ENCODE measurements at regions not wholly inside any gene's neighbourhood (a gene's known extent, or its start where the extent isn't known, plus 50 kb on each side); places are given as distances from the start of the nearest gene placed in this dataset.
"Not testable (repeated sequence)": the region's sequence is repeated elsewhere in the genome, so short reads cannot be mapped to it uniquely, and the experiment has no call there.

DNA sequence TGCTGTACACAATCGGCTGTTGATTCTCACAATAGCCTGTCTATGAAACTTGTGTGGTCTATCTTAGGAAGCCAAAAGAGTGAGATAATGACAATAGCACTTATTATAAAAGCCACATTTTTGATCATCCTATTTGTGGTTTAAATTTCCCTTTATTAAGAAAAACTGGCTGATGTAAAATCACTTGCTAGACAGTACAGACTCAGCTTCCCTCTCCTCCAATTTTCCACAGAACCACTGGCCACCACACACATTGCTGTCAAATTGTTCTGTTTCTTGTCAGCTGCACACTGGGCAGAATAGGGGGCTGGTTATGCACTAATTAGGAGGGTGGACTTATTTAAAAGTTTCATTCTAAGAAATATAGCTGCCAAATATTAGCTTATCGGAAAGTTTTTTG, 425.9 kb downstream of the EPHA3 start:
- no peak for ATAC-seq (replicated peaks)
- H3K36me3 Mint-ChIP-seq, result no peaks in the 10 kb centered on the region
- no peaks in the 10 kb centered on the region for H3K4me1 Mint-ChIP-seq
- H3K27ac Mint-ChIP-seq, result no peak overlapping the region
- no peak overlapping the region for H3K4me3 Mint-ChIP-seq
- DNase-seq, result no peak
- peaks cover 0 to 3% of the 10 kb centered on the region in 2 donors for H3K9me3 Mint-ChIP-seq
- H3K27me3 Mint-ChIP-seq, result no peaks in the 10 kb centered on the region

DNA sequence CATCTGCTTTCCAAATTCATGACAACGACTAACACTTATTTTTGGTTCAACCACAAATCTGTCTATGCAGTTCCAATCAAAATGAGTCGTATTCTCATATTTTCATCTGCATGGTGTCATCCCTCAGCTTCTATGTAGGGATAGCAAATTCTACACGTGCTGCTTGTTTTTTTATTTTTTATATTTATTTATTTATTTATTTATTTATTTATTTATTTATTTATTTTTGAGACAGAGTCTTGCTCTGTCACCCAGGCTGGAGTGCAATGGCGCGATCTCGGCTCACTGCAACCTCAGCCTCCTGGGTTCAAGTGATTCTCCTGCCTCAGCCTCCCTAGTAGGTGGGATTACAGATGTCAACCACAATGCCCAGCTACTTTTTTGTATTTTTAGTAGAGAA, 447.2 kb downstream of the EPHA3 start:
- H3K4me1 Mint-ChIP-seq; H3K27me3 Mint-ChIP-seq; H3K4me3 Mint-ChIP-seq; DNase-seq; ATAC-seq (replicated peaks); H3K9me3 Mint-ChIP-seq; H3K36me3 Mint-ChIP-seq; H3K27ac Mint-ChIP-seq: not testable (repeated sequence)

DNA sequence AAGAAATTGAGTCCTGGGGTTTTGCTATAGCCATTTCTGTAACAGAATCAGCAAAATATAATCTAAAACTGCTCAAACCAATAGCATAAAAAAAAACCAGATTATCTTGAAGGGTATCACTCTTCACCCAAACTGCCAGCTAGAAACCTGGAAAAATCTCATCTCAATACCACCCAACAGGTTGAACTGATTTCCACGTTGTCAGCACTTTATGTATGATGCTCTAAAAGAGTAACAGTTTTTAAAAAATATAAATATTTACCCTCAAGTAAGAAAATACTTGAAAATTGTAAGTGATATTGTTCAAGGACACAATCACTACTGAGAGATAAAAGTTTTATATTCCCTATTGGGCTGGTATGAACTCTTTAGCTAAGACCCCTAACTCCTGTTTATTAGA, 451.3 kb downstream of the EPHA3 start:
- Mint-ChIP-seq H3K27ac (no peak overlapping the region), H3K4me1 (no peaks in the 10 kb centered on the region), H3K9me3 (peaks cover 4 to 6% of the 10 kb centered on the region in 2 donors), H3K4me3 (no peak overlapping the region), H3K27me3 (no peaks in the 10 kb centered on the region), H3K36me3 (no peaks in the 10 kb centered on the region)
- no peak for DNase-seq
- ATAC-seq (replicated peaks), result no peak

DNA sequence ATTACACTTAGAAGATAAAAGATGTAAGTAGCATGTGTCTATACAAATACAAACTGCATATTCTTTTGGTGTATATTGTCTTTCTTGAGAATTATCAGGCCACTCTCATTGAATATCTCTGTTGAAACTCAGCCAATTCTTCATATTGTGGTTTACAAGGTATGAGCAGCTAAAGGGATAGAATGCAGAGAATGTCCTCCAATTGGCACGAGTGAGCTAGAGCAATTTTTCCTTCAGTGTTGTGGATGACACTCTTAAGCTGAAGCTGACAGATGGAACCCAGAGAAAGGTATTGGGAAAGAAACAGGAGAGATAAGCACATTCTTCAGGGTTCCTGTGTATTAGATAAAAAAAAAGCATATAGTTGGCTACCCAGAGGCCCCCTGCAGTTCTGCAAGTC, 453.1 kb downstream of the EPHA3 start:
- DNase-seq (no peak), ATAC-seq (replicated peaks) (no peak)
- Mint-ChIP-seq H3K36me3 (no peaks in the 10 kb centered on the region), H3K9me3 (peaks cover 5 to 9% of the 10 kb centered on the region in 2 donors), H3K27me3 (no peaks in the 10 kb centered on the region), H3K27ac (no peak overlapping the region), H3K4me3 (no peak overlapping the region), H3K4me1 (no peaks in the 10 kb centered on the region)

DNA sequence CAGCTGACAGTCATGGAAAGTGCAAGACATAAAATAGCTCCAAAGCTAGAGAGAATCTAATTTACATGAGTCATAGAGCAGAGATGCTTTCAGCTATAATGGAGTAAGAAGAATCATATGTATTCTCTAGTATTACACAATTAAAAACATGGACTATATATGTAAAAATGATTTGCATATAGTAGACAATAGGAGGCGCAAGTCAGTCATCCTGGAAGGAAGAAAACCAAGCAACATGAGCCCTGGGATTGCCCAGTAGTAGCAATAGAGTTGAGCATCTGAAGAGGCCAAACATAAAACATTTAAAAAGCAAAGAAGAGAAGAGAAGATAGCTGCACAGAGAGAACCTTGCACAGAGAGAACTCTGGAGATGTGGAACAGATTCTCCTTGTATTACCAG, 455.0 kb downstream of the EPHA3 start:
- DNase-seq, result no peak
- no peak for ATAC-seq (replicated peaks)
- Mint-ChIP-seq H3K9me3 (peaks cover 4 to 15% of the 10 kb centered on the region in 2 donors), H3K27ac (no peak overlapping the region), H3K4me3 (no peak overlapping the region), H3K4me1 (no peaks in the 10 kb centered on the region), H3K27me3 (no peaks in the 10 kb centered on the region), H3K36me3 (no peaks in the 10 kb centered on the region)

DNA sequence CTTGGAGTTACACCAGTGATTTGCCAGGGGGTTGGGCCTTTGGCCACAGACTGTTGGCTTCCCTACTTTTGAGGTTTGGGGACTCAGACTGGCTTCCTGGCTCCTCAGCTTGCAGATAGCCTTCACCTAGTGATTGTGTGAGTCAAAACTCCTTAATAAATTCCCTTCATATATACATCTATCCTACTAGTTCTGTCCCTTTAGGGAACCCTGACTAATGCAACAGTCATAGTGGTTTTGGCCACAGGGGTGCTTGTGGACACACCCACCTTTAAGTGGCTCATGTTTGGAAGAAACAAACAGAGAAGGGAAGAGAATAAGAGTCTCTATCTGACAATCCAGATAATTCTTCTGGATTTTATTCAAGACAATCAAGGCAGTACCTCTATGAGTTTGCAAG, 457.7 kb downstream of the EPHA3 start:
- DNase-seq (no peak), ATAC-seq (replicated peaks) (no peak)
- Mint-ChIP-seq H3K4me3 (no peak overlapping the region), H3K27ac (no peak overlapping the region), H3K36me3 (no peaks in the 10 kb centered on the region), H3K9me3 (peaks cover 8 to 15% of the 10 kb centered on the region in 2 donors), H3K4me1 (no peaks in the 10 kb centered on the region), H3K27me3 (no peaks in the 10 kb centered on the region)

DNA sequence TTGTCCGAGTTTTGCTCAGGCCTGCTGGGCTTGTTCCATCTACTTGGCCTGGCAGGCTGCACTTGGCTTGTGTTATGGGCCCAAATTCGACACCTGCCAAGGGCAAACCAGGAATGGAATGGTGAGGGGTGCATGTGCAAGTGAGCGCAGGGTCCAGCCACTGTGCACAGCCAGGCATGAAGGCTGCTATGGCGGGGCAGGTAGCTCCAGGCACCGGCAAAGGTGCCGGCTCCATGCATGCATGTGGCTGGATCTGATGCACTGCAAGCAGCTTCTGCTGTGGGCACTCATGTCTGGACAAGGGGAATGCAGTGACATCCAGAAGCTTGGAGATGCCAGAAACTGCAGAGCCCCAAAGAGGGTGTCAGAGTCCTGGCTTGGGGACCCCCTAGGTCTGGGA, 463.0 kb downstream of the EPHA3 start:
- no peak overlapping the region for H3K4me3 Mint-ChIP-seq
- no peaks in the 10 kb centered on the region for H3K27me3 Mint-ChIP-seq
- H3K27ac Mint-ChIP-seq, result no peak overlapping the region
- no peaks in the 10 kb centered on the region for H3K4me1 Mint-ChIP-seq
- no peak for DNase-seq
- no peaks in the 10 kb centered on the region for H3K36me3 Mint-ChIP-seq
- H3K9me3 Mint-ChIP-seq, result peaks cover 6 to 8% of the 10 kb centered on the region in 2 donors
- ATAC-seq (replicated peaks), result no peak

DNA sequence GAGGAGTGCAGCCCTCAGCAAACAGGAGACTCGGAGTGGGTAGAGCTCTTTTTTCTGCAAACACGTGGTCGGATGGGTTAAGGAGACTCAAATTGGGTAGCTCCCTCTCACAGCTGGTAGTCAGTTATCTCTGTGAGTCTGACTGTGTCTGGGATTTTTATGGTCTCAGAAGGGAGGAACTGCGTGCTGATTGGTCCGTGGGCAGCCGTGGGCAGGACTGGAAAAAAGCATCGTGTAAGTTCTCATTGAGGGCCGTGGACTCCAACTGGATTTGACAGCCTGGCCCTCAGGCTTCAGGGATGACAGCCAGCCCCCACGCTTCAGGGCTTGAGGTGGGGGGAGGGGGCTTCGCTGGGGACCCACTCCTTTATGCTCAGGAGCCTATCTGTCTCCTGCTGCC, 463.9 kb downstream of the EPHA3 start:
- no peak overlapping the region for H3K27ac Mint-ChIP-seq
- H3K4me1 Mint-ChIP-seq, result no peaks in the 10 kb centered on the region
- DNase-seq (no peak), ATAC-seq (replicated peaks) (no peak)
- H3K9me3 Mint-ChIP-seq, result peaks cover 0 to 4% of the 10 kb centered on the region in 2 donors
- H3K36me3 Mint-ChIP-seq, result no peaks in the 10 kb centered on the region
- H3K27me3 Mint-ChIP-seq, result no peaks in the 10 kb centered on the region
- H3K4me3 Mint-ChIP-seq, result no peak overlapping the region

DNA sequence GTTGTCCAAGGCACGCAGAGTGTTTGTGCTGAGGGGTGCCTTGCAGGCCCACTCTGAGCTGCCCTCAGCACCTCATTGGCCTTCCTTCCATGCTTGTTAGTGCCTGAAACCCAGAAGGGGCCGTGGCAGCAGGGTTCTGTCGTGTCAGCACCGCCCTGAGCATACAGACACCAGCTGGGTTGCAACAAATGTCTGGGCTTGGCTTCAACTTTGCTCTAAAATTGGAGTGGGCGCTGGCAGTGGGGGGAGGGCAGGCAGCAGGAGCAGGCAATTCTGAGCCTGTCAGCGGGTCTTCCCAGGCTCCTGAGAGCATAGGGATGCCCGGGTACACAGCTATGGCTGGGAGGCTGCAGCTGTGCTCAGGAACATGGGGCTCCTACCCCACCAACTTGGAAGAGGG, 464.3 kb downstream of the EPHA3 start:
- no peaks in the 10 kb centered on the region for H3K4me1 Mint-ChIP-seq
- no peak overlapping the region for H3K4me3 Mint-ChIP-seq
- ATAC-seq (replicated peaks), result no peak
- H3K27ac Mint-ChIP-seq, result no peak overlapping the region
- no peaks in the 10 kb centered on the region for H3K36me3 Mint-ChIP-seq
- DNase-seq, result no peak
- no peaks in the 10 kb centered on the region for H3K27me3 Mint-ChIP-seq
- H3K9me3 Mint-ChIP-seq, result peaks cover 0 to 4% of the 10 kb centered on the region in 2 donors

DNA sequence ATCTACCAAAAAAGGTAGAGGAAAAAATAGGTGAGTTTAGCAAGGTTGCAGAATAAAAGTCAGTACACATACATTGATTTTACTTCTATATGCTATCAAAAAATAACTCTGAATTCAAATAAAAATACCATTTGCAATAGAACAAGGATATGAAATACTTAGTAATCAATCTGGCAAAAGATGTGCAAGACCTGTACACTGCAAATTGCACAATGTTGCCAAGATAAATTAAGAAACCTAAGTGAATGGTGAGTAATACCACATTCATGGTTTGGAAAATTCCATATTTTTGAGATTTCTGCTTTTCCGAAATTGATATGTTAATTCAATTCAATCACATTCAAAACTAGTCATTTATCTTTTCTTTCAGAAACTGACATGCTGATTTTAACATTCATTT, 464.8 kb downstream of the EPHA3 start:
- H3K27ac Mint-ChIP-seq, result no peak overlapping the region
- no peak overlapping the region for H3K4me3 Mint-ChIP-seq
- no peaks in the 10 kb centered on the region for H3K4me1 Mint-ChIP-seq
- H3K27me3 Mint-ChIP-seq, result no peaks in the 10 kb centered on the region
- no peaks in the 10 kb centered on the region for H3K36me3 Mint-ChIP-seq
- DNase-seq (no peak), ATAC-seq (replicated peaks) (no peak)
- H3K9me3 Mint-ChIP-seq, result peaks cover 0 to 4% of the 10 kb centered on the region in 2 donors

DNA sequence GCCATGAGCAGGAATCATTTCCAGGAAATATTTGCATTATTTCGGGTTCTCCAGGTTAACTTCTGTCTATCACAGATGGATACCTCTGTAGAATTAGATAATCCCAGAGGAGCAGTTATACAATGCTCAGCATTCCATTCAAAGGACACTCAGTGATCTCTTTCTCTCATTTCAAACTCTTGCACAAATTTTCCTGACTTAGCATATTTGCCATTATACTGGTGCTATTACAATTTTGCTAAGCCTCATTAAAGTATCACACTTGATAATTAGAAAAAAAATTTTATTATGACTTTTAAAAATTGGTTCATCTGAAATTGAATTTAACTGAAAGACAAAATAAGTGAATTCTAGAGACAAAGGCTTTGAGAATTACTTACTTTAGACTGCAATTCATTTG, 469.0 kb downstream of the EPHA3 start:
- no peaks in the 10 kb centered on the region for H3K36me3 Mint-ChIP-seq

DNA sequence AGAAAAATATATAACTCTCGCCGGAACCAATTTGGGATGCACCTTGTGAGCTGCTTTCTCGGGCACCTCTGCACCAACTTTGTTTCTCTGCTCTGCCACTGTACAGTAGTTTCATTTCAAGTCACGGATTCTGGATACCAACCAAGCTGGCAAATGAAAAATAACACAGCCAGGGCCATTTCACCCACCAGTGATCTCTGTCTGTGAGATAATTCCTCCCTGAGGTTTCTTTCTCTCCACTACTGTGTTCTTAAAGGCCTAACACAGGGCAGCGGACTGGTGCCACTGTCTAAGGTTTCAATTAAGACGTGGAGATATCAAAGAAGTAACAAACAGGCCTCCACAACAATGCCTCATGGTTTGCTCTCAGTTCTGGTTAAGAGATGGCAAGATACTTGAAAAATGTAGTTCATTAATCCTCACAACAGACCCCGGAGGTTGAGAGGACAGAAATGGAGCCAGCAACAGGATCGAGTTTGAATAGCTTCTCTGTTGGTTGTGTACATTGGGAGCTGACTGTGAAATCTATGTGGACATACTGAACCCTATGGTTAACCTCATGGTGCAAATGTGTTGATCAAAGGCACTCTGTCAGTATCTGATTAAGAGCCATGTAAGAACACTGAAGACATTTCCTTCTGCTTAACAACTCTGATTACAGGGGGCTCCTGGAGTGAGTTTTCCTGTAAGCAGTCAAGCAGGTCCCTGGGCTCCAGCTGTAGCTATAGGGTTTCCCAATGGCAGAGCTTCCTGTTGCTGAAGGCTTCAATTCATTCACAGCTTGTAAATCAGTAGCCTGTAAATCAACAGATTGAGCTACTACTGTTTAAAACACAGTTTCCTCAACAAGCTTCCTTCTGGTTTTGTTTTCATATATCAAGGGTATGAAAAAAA, 470.5 kb downstream of the EPHA3 start:
- no peak for DNase-seq
- no peak overlapping the region for H3K27ac Mint-ChIP-seq
- no peaks in the 10 kb centered on the region for H3K4me1 Mint-ChIP-seq
- H3K36me3 Mint-ChIP-seq, result no peaks in the 10 kb centered on the region
- no peak for ATAC-seq (replicated peaks)
- H3K9me3 Mint-ChIP-seq, result no peaks in the 10 kb centered on the region
- H3K4me3 Mint-ChIP-seq, result no peak overlapping the region
- no peaks in the 10 kb centered on the region for H3K27me3 Mint-ChIP-seq

More for the DNA sequence above, 469.0 kb downstream of the EPHA3 start:
- H3K27ac Mint-ChIP-seq, result no peak overlapping the region
- DNase-seq (no peak), ATAC-seq (replicated peaks) (no peak)
- no peaks in the 10 kb centered on the region for H3K4me1 Mint-ChIP-seq
- H3K4me3 Mint-ChIP-seq, result no peak overlapping the region
- H3K9me3 Mint-ChIP-seq, result no peaks in the 10 kb centered on the region
- no peaks in the 10 kb centered on the region for H3K27me3 Mint-ChIP-seq

DNA sequence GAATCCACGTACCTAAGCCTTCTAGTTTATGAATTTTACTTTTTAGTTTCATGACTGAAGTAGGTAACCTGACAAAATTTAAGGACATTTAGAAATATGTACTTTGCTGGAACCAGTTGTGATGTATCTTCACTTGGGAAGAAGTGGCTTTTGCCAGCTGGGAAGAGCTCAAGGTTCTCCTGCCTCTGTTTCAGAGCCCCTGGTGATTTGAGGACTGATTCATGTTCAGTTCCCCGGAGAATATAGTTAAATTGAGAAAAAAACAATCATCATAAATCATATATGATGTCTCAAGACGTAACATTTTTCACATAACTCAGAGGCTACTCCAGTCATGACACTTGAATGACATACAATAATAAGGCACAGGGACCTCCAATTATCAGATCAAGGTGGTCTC, 473.4 kb downstream of the EPHA3 start:
- ATAC-seq (replicated peaks) (no peak), DNase-seq (no peak)
- Mint-ChIP-seq H3K36me3 (no peaks in the 10 kb centered on the region), H3K4me1 (no peaks in the 10 kb centered on the region), H3K27me3 (no peaks in the 10 kb centered on the region), H3K4me3 (no peak overlapping the region), H3K27ac (no peak overlapping the region), H3K9me3 (no peaks in the 10 kb centered on the region)

DNA sequence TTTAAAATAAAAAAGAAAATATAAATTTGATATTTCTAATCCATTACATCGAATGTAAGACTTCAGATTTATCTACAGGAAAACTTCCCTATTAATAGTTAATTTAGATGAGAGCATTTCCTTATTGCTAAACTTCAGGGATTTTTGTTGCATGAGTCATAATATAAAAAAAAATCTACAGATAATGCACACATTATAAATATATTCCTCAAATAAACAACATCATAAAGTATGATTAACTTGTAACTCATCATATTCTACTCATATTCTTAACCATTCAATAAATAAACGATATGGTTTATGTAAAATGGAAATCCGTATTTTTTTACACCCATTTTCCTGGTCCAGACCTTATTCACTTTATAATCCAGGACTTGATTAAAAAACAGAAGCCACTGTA, 477.0 kb downstream of the EPHA3 start:
- Mint-ChIP-seq H3K4me1 (no peaks in the 10 kb centered on the region), H3K27ac (no peak overlapping the region), H3K4me3 (no peak overlapping the region), H3K36me3 (peaks cover 0 to 1% of the 10 kb centered on the region in 2 donors), H3K9me3 (peaks cover 2 to 5% of the 10 kb centered on the region in 2 donors), H3K27me3 (no peaks in the 10 kb centered on the region)
- no peak for ATAC-seq (replicated peaks)
- no peak for DNase-seq

DNA sequence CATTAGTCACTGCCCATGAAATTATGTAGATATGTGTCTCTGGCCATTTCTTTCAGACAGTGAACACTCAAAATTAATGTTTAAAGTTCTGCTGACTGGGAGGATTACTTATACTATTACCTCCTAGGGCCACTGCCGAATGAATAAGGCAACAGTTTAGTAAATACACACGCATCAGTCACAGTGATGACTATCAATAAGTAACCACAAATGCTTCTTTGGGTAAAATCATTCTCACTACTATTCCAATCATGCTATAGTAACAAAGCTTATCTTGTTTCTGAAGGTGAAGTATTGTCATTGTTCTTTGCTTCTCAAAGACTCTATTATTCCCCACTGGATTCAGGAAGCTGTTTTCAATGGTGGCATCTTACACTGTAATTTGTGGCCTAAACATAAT, 478.8 kb downstream of the EPHA3 start:
- H3K36me3 Mint-ChIP-seq, result peaks cover 0 to 1% of the 10 kb centered on the region in 2 donors
- H3K4me1 Mint-ChIP-seq, result no peaks in the 10 kb centered on the region
- DNase-seq, result no peak
- ATAC-seq (replicated peaks), result no peak
- H3K27me3 Mint-ChIP-seq, result no peaks in the 10 kb centered on the region
- H3K27ac Mint-ChIP-seq, result no peak overlapping the region
- peaks cover 2 to 5% of the 10 kb centered on the region in 2 donors for H3K9me3 Mint-ChIP-seq
- no peak overlapping the region for H3K4me3 Mint-ChIP-seq

All from stimulated activated naive B cell treated with anti-CD40 and anti-IgM and Interleukin-4, amounts not matched to agents 10 μg/mL and 1 μg/mL and 100 μg/mL, for 72 hours (primary cell).